Motor neuron (in vitro differentiated cells): ENCODE measurements at regions not wholly inside any gene's neighbourhood (a gene's known extent, or its start where the extent isn't known, plus 50 kb on each side); places are given as distances from the start of the nearest gene placed in this dataset.
A peak's percentile ranks its signal among the peaks of the same experiment; 100 is the strongest.

Experiments used
- ATAC-seq, 8 experiments: fragments of 200-7000 bp; cut with Tn5 transposase; replicated peaks in 6 of 8; 2 replicates each; pipeline ENCODE4 v1.8.0; 2021; ENCODE audit warnings: mild to moderate bottlenecking in 8 of 8, moderate library complexity in 8 of 8
- H3K27ac ChIP-seq, 2 donors: fragments of 250-450 bp; sonication (Bioruptor Pico); 2 replicates each; pipeline ENCODE4 v1.9.0; 2021; ENCODE audit warnings: antibody characterized with exemption in 2 of 2, mild to moderate bottlenecking in 2 of 2, moderate library complexity in 1 of 2
- H3K4me1 ChIP-seq, 2 donors: fragments of 250-450 bp; sonication (Bioruptor Pico); replicated peaks in 1 of 2; 2 replicates each; pipeline ENCODE4 v1.6.1; 2021; ENCODE audit warnings: antibody characterized with exemption in 2 of 2, mild to moderate bottlenecking in 2 of 2, moderate library complexity in 1 of 2
- H3K4me3 ChIP-seq, 5 donors: fragments of 250-450 bp; sonication (Bioruptor Pico); 2 replicates each; pipeline ENCODE4 v1.9.0; 2021; ENCODE audit warnings: antibody characterized with exemption in 5 of 5, mild to moderate bottlenecking in 5 of 5, moderate library complexity in 4 of 5
- WGBS, 10 experiments: fragments of 450-650 bp; shearing (Covaris generic); methylation state at CpG; one replicate each; pipeline ENCODE4 v1.0.0; 2022; 5-methylcytosine and 5-hydroxymethylcytosine counted together
- in situ Hi-C, 9 experiments: fragments of 400-800 bp; cut with MboI; loops; one replicate each; pipeline ENCODE4 v1.15.0; 2021; ENCODE audit warnings: low sequenced_read_pairs in 9 of 9, low pct_unique_long_range_greater_than_20kb in 2 of 9; ENCODE audit not compliant: unreplicated experiment in 9 of 9

GRCh38 chrX:39602195-39602594 is 495.6 kb downstream of the BCOR start:
- peak in 5 of 8 experiments; percentile 75 to 83 (median 78) for ATAC-seq
- WGBS, 10 experiments = 10 to 11% methylated on average over 2 to 3 of the region's 4 CpGs; no CpG with 5 or more reads in 8 of the 10 experiments
- in situ Hi-C loops = no loop called here
- Histone ChIP-seq H3K27ac (peak overlapping the region; percentile 27 to 45), H3K4me3 (no peak overlapping the region), H3K4me1 (peaks cover 26 to 30% of the 10 kb centered on the region in 2 donors)

GRCh38 chrX:39603230-39603629 is 494.5 kb downstream of the BCOR start:
- Histone ChIP-seq H3K27ac (no peak overlapping the region), H3K4me3 (no peak overlapping the region), H3K4me1 (peaks cover 26 to 30% of the 10 kb centered on the region in 2 donors)
- in situ Hi-C loops = no loop called here
- ATAC-seq = peak in 1 of 8 experiments; percentile 43
- 13 to 57% (median 42%) methylated on average over 1 to 4 of the region's 4 CpGs; no CpG with 5 or more reads in 7 of the 10 experiments for WGBS, 10 experiments

- 29% methylated on average over 3 of the region's 3 CpGs; no CpG with 5 or more reads in 9 of the 10 experiments for WGBS, 10 experiments
- Histone ChIP-seq H3K27ac (no peak overlapping the region), H3K4me3 (no peak overlapping the region), H3K4me1 (peaks cover 24 to 29% of the 10 kb centered on the region in 2 donors)
- in situ Hi-C loops = no loop called here
- ATAC-seq = peak in 3 of 8 experiments; percentile 13 to 38 (median 26)
Measured at GRCh38 chrX:39605183-39605582, 492.6 kb downstream of the BCOR start.

- no peak overlapping the region for H3K27ac ChIP-seq
- peaks cover 19 to 22% of the 10 kb centered on the region in 2 donors for H3K4me1 ChIP-seq
- no peak for ATAC-seq
- in situ Hi-C loops = no loop called here
- no peak overlapping the region for H3K4me3 ChIP-seq
- WGBS, 10 experiments = 25% methylated on average over 2 of the region's 2 CpGs; no CpG with 5 or more reads in 9 of the 10 experiments
Measured at GRCh38 chrX:39605866-39606265, 491.9 kb downstream of the BCOR start.

GRCh38 chrX:39609941-39610340 is 487.8 kb downstream of the BCOR start:
- Histone ChIP-seq H3K4me1 (peaks cover 12 to 26% of the 10 kb centered on the region in 2 donors), H3K4me3 (no peak overlapping the region), H3K27ac (no peak overlapping the region)
- peak in 1 of 8 experiments; percentile 62 for ATAC-seq
- in situ Hi-C loops = no loop called here
- 15 to 100% (median 70%) methylated on average over 2 to 5 of the region's 9 CpGs; no CpG with 5 or more reads in 5 of the 10 experiments for WGBS, 10 experiments

GRCh38 chrX:39611468-39611867 is 486.3 kb downstream of the BCOR start:
- H3K4me1 ChIP-seq = peaks cover 12 to 26% of the 10 kb centered on the region in 2 donors
- no peak for ATAC-seq
- in situ Hi-C loops = no loop called here
- no peak overlapping the region for H3K4me3 ChIP-seq
- H3K27ac ChIP-seq = no peak overlapping the region
- 60 to 83% (median 60%) methylated on average over 1 to 8 of the region's 8 CpGs; no CpG with 5 or more reads in 7 of the 10 experiments for WGBS, 10 experiments

- H3K27ac ChIP-seq = peak overlapping the region in 1 of 2 donors; percentile 7
- WGBS, 10 experiments = 7% methylated on average over 5 of the region's 33 CpGs; no CpG with 5 or more reads in 9 of the 10 experiments
- ATAC-seq = peak; percentile 45 to 93 (median 88)
- H3K4me1 ChIP-seq = peaks cover 12 to 26% of the 10 kb centered on the region in 2 donors
- peak overlapping the region; percentile 2 to 33 (median 14) for H3K4me3 ChIP-seq
- in situ Hi-C loops = no loop called here
Measured at GRCh38 chrX:39613482-39613995, 484.2 kb downstream of the BCOR start.

- H3K4me1 ChIP-seq = peaks cover 12 to 26% of the 10 kb centered on the region in 2 donors
- WGBS, 10 experiments = 20 to 33% (median 20%) methylated on average over 1 to 10 of the region's 23 CpGs; no CpG with 5 or more reads in 7 of the 10 experiments
- peak overlapping the region; percentile 2 to 33 (median 14) for H3K4me3 ChIP-seq
- in situ Hi-C loops = no loop called here
- ATAC-seq = peak in 3 of 8 experiments; percentile 7 to 77 (median 44)
- H3K27ac ChIP-seq = no peak overlapping the region
Measured at GRCh38 chrX:39613997-39614679, 483.6 kb downstream of the BCOR start.

GRCh38 chrX:39614680-39614998 is 483.1 kb downstream of the BCOR start:
- in situ Hi-C loops = no loop called here
- Histone ChIP-seq H3K27ac (no peak overlapping the region), H3K4me3 (no peak overlapping the region), H3K4me1 (peaks cover 12 to 26% of the 10 kb centered on the region in 2 donors)
- WGBS, 10 experiments = 100% methylated on average over 1 of the region's 4 CpGs; no CpG with 5 or more reads in 9 of the 10 experiments
- peak in 1 of 8 experiments; percentile 31 for ATAC-seq

- Histone ChIP-seq H3K4me1 (peaks cover 12 to 26% of the 10 kb centered on the region in 2 donors), H3K27ac (no peak overlapping the region), H3K4me3 (no peak overlapping the region)
- ATAC-seq = no peak
- in situ Hi-C loops = no loop called here
- 0 to 100% (median 42%) methylated on average over 1 to 5 of the region's 5 CpGs; no CpG with 5 or more reads in 3 of the 10 experiments for WGBS, 10 experiments
Measured at GRCh38 chrX:39616098-39616729, 481.5 kb downstream of the BCOR start.

- Histone ChIP-seq H3K4me3 (no peak overlapping the region), H3K4me1 (peaks cover 12 to 23% of the 10 kb centered on the region in 2 donors), H3K27ac (no peak overlapping the region)
- no peak for ATAC-seq
- in situ Hi-C loops = no loop called here
- whole genome bisulfite sequencing, 10 experiments = 0 to 87% (median 80%) methylated on average over 1 to 8 of the region's 8 CpGs; no CpG with 5 or more reads in 5 of the 10 experiments
Measured at GRCh38 chrX:39616731-39617130, 481.0 kb downstream of the BCOR start.

- no peak overlapping the region for H3K4me3 ChIP-seq
- no peak overlapping the region for H3K27ac ChIP-seq
- no peak for ATAC-seq
- in situ Hi-C loops = no loop called here
- H3K4me1 ChIP-seq = peaks cover 7 to 10% of the 10 kb centered on the region in 2 donors
- 20 to 100% methylated on average over 1 of the region's 1 CpG; no CpG with 5 or more reads in 8 of the 10 experiments for WGBS, 10 experiments
Measured at GRCh38 chrX:39618178-39618577, 479.6 kb downstream of the BCOR start.
